Gastroesophageal sphincter (tissue), 4 donors: ENCODE measurements at regions not wholly inside any gene's neighbourhood (a gene's known extent, or its start where the extent isn't known, plus 50 kb on each side); places are given as distances from the start of the nearest gene placed in this dataset.

Source experiments
- ATAC-seq: fragments of 150-250 bp; one replicate; pipeline ENCODE4 v1.9.1; 2016; ENCODE audit warnings: mild to moderate bottlenecking, moderate library complexity
- H3K27ac ChIP-seq, 4 donors: fragments of 200-600 bp; sonication (generic) in 3 of 4; 1 replicate in 3 of 4; 2 replicates in 1 of 4; pipeline ENCODE4 v1.5.1; 2016 to 2019
- H3K27me3 ChIP-seq: fragments of 200-600 bp; sonication (generic); one replicate; pipeline ENCODE4 v1.5.1; 2019
- H3K36me3 ChIP-seq, 2 donors: fragments of 200-600 bp; sonication (generic); one replicate each; pipeline ENCODE4 v1.5.1; 2019; ENCODE audit warnings: control low read depth in 1 of 2
- H3K4me1 ChIP-seq, 3 donors: fragments of 200-600 bp; sonication (generic); 1 replicate in 2 of 3; 2 replicates in 1 of 3; pipeline ENCODE4 v1.5.1; 2016 to 2019; ENCODE audit warnings: control low read depth in 2 of 3
- H3K4me3 ChIP-seq, 2 donors: fragments of 200-600 bp; sonication (generic); one replicate each; pipeline ENCODE4 v1.5.1; 2019; ENCODE audit warnings: mild to moderate bottlenecking in 1 of 2, moderate library complexity in 1 of 2
- H3K9me3 ChIP-seq, 3 donors: fragments of 200-600 bp; sonication (generic); one replicate each; pipeline ENCODE4 v1.5.1; 2017 to 2019; ENCODE audit warnings: control low read depth in 2 of 3
- EP300 ChIP-seq: sonication (generic); formaldehyde crosslinking; IDR thresholded peaks from one replicate; pipeline ENCODE4 v1.6.1; 2017; ENCODE audit warnings: antibody characterized with exemption, mild to moderate bottlenecking
- POLR2A ChIP-seq, 2 donors: fragments of 450-650 bp; IDR thresholded peaks; one replicate each; pipeline ENCODE4 v1.6.1; 2017; ENCODE audit warnings: antibody characterized with exemption in 2 of 2, mild to moderate bottlenecking in 2 of 2, moderate library complexity in 1 of 2
- POLR2AphosphoS5 ChIP-seq: sonication (generic); formaldehyde crosslinking; IDR thresholded peaks from one replicate; pipeline ENCODE4 v1.6.1; 2017; ENCODE audit warnings: antibody characterized with exemption
- WGBS, 2 donors: methylation state at CpG; one replicate each; pipeline ENCODE4 v1.1.5; 2018; ENCODE audit warnings: low coverage in 1 of 2; 5-methylcytosine and 5-hydroxymethylcytosine counted together
- TF ChIP-seq, protein P1 (sequence below), 4 experiments: fragments of 200-600 bp in 2 of 4; fragments of 450-650 bp in 2 of 4; sonication (generic) in 1 of 4; IDR thresholded peaks; one replicate each; pipeline ENCODE4 v1.5.1; 2017 to 2019; ENCODE audit warnings: antibody characterized with exemption in 4 of 4, mild to moderate bottlenecking in 2 of 4, moderate library complexity in 2 of 4

DNA sequence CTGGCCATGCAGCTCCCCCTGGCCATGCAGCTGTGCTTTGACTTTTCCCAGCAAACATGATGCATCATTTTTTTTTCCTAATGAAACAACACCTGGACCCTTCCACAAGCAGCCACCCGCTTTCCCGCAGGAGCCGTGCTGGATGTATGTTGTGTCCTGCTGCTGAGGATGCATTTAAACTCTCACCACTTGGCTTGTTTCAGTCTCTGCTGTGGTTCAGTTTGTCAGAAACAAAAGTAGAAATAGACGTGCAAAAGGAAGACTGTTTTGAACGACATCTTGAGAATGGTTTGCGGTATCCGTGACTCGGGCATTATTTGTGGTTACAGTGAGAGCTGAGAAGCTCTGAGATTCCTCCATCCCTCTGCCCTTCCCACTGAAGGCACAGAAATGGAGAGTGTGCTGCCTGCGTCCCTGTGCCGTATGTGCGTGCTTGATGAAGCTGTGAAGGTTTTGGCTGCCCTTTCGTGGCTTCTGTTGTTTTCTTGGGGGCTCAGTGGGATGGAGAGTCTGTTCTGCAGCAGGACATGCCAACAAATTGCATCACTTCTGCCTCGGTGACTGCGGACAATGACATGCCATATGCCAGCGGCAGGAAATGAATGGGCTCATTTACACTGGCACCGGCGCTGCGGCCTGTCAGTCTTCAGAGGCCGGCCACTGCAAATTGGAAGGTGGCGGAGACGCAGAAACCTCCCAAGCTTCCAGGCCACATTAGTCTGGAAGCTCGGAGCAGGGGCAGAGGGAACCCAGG, 417.7 kb upstream of the SALL3 start:
- no peak overlapping the region for H3K27ac ChIP-seq

DNA sequence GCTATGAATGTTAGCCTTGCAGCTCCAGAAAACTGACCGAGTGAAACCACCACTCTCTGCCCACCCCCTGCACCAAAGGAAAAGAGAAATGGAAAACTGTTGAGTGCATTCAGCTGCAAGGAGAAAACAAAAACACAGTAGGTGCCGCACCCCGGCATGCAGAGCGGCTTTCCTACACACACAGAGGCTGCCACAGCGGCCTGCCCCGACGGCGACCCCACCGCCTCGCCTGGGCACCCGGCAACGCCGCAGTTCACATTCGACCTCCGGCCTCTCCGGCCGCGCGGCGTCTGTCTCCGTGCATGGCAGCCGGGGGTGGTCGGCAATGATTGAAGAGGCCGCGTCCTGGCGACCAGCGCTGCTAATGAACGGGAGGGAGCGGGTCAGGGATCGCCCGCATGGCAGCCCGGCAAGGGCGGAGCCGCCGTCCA, 417.1 kb upstream of the SALL3 start:
- WGBS, 2 donors, result 70% methylated on average over 11 of the region's 35 CpGs; no CpG with 5 or more reads in 1 of the 2 donors
- H3K36me3 ChIP-seq, result no peaks in the 10 kb centered on the region
- no peak overlapping the region for H3K27ac ChIP-seq
- peaks cover 32% of the 10 kb centered on the region for H3K27me3 ChIP-seq
- H3K9me3 ChIP-seq, result peaks cover 0 to 8% (median 0%) of the 10 kb centered on the region in 3 donors
- H3K4me1 ChIP-seq, result no peaks in the 10 kb centered on the region
- ATAC-seq, result no peak
- no peak overlapping the region for H3K4me3 ChIP-seq
- TF ChIP-seq, protein P1, sequence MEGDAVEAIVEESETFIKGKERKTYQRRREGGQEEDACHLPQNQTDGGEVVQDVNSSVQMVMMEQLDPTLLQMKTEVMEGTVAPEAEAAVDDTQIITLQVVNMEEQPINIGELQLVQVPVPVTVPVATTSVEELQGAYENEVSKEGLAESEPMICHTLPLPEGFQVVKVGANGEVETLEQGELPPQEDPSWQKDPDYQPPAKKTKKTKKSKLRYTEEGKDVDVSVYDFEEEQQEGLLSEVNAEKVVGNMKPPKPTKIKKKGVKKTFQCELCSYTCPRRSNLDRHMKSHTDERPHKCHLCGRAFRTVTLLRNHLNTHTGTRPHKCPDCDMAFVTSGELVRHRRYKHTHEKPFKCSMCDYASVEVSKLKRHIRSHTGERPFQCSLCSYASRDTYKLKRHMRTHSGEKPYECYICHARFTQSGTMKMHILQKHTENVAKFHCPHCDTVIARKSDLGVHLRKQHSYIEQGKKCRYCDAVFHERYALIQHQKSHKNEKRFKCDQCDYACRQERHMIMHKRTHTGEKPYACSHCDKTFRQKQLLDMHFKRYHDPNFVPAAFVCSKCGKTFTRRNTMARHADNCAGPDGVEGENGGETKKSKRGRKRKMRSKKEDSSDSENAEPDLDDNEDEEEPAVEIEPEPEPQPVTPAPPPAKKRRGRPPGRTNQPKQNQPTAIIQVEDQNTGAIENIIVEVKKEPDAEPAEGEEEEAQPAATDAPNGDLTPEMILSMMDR (IDR thresholded peaks at IDR 0.05), result no peak
- no peak for TF ChIP-seq EP300
- no peak for TF ChIP-seq POLR2A (IDR thresholded peaks at IDR 0.05)
- no peak for TF ChIP-seq POLR2AphosphoS5

More for the DNA sequence above, 417.7 kb upstream of the SALL3 start:
- Histone ChIP-seq H3K4me1 (no peaks in the 10 kb centered on the region), H3K27me3 (peaks cover 32% of the 10 kb centered on the region), H3K36me3 (no peaks in the 10 kb centered on the region), H3K9me3 (peaks cover 0 to 3% (median 0%) of the 10 kb centered on the region in 3 donors), H3K4me3 (no peak overlapping the region)
- no peak for ATAC-seq
- TF ChIP-seq POLR2A (IDR thresholded peaks at IDR 0.05) (no peak), POLR2AphosphoS5 (no peak), EP300 (no peak)
- TF ChIP-seq, protein P1 (IDR thresholded peaks at IDR 0.05), result no peak
- 60 to 65% methylated on average over 5 to 8 of the region's 22 CpGs for WGBS, 2 donors

DNA sequence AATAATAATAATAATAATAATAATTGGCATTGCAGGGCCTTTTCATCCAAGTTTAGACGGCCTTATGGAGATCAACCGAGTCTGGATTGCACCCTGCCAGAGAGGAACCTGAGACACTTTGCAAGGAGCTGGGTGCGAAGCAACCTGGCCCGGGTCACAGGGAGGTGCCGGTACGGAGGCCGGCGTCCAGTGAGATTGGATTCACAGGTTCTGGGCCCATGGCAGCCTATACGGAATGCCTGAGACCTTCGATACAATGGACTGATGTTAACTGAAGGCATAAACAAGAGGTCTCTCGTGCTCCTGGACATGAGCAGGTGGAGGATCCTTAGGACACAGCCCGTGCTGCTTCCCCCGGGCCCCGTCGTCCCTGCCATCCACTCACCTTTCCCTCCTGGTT, 416.5 kb upstream of the SALL3 start:
- Histone ChIP-seq H3K9me3 (peaks cover 0 to 8% (median 0%) of the 10 kb centered on the region in 3 donors), H3K4me3 (no peak overlapping the region), H3K27me3 (peaks cover 32% of the 10 kb centered on the region), H3K4me1 (no peaks in the 10 kb centered on the region), H3K27ac (no peak overlapping the region), H3K36me3 (no peaks in the 10 kb centered on the region)
- ATAC-seq, result no peak
- 82 to 92% methylated on average over 8 to 11 of the region's 15 CpGs for WGBS, 2 donors
- TF ChIP-seq POLR2AphosphoS5, result no peak
- TF ChIP-seq POLR2A (IDR thresholded peaks at IDR 0.05), result no peak
- TF ChIP-seq, protein P1 (IDR thresholded peaks at IDR 0.05), result no peak
- no peak for TF ChIP-seq EP300

DNA sequence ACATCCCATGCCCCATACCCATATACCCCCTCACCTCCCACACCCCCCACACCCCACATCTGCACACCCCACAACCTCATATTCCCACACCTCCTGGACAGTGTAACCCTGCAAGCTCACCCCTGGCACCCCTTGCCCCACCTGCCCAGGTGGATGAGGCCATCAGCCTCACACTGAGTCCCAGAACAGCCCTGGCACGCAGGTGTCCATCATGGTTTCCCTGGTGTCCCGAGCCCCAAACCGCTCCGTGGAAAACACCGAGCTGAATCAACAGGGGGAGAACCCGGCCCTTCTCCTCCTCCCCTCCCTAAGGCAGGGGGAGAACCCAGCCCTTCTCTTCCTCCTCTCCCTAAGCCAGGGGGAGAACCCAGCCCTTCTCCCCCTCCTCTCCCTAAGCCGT, 415.6 kb upstream of the SALL3 start:
- 91% methylated on average over 4 of the region's 7 CpGs; no CpG with 5 or more reads in 1 of the 2 donors for WGBS, 2 donors
- ATAC-seq, result no peak

More for the DNA sequence above, 415.6 kb upstream of the SALL3 start:
- Histone ChIP-seq H3K27me3 (peaks cover 23% of the 10 kb centered on the region), H3K27ac (no peak overlapping the region), H3K4me1 (no peaks in the 10 kb centered on the region), H3K9me3 (peaks cover 0 to 9% (median 0%) of the 10 kb centered on the region in 3 donors), H3K36me3 (no peaks in the 10 kb centered on the region), H3K4me3 (no peak overlapping the region)
- no peak for TF ChIP-seq POLR2AphosphoS5
- TF ChIP-seq, protein P1 (IDR thresholded peaks at IDR 0.05), result no peak
- TF ChIP-seq EP300, result no peak
- TF ChIP-seq POLR2A (IDR thresholded peaks at IDR 0.05), result no peak
